Epithelial cell of proximal tubule (primary cell): ENCODE measurements at regions not wholly inside any gene's neighbourhood (a gene's known extent, or its start where the extent isn't known, plus 50 kb on each side); places are given as distances from the start of the nearest gene placed in this dataset.
A peak's percentile ranks its signal among the peaks of the same experiment; 100 is the strongest.

ENCODE experiments used
- DNase-seq: peaks from one replicate; pipeline ENCODE4 v3.0.0-alpha.2; 2011; ENCODE audit warnings: low read depth
- H3K4me3 ChIP-seq: 2 replicates; pipeline ENCODE4 v1.5.1; 2011; ENCODE audit warnings: low read depth, mild to moderate bottlenecking, low read length
- TF ChIP-seq, protein P1 (sequence below): conservative IDR thresholded peaks from 2 replicates; pipeline ENCODE4 v1.5.1; 2012; ENCODE audit warnings: low read depth, mild to moderate bottlenecking, low read length

DNA sequence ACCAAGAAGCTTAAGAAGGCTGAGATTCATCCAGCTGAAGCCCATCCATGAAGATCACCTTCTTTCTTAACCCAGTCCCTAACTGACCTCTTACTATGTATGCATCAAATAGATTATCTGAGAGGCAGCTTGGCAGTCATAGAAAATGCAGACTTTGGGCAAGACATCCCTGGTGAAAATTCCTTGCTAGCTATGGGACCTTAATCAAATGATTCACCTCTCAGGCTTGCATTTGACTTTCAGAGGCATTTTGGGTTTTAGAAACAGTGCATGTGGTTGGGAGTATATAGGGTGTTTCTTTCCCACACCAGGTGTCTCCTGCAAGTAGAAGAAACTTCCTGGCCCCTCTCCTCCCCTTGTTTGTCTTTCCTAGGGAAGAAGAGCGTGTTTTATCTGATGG is 188.5 kb upstream of the ISX start:
- no peak overlapping the region for H3K4me3 ChIP-seq
- TF ChIP-seq, protein P1, sequence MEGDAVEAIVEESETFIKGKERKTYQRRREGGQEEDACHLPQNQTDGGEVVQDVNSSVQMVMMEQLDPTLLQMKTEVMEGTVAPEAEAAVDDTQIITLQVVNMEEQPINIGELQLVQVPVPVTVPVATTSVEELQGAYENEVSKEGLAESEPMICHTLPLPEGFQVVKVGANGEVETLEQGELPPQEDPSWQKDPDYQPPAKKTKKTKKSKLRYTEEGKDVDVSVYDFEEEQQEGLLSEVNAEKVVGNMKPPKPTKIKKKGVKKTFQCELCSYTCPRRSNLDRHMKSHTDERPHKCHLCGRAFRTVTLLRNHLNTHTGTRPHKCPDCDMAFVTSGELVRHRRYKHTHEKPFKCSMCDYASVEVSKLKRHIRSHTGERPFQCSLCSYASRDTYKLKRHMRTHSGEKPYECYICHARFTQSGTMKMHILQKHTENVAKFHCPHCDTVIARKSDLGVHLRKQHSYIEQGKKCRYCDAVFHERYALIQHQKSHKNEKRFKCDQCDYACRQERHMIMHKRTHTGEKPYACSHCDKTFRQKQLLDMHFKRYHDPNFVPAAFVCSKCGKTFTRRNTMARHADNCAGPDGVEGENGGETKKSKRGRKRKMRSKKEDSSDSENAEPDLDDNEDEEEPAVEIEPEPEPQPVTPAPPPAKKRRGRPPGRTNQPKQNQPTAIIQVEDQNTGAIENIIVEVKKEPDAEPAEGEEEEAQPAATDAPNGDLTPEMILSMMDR = no peak
- no peak for DNase-seq

GRCh38 chr22:34878171-34878570 is 187.8 kb upstream of the ISX start:
- no peak overlapping the region for H3K4me3 ChIP-seq
- TF ChIP-seq, protein P1 = no peak

GRCh38 chr22:34879001-34879400 is 187.0 kb upstream of the ISX start:
- TF ChIP-seq, protein P1 = no peak
- H3K4me3 ChIP-seq = no peak overlapping the region
- peak; percentile 10 for DNase-seq

More at GRCh38 chr22:34878171-34878570, 187.8 kb upstream of the ISX start:
- DNase-seq = peak; percentile 9

- no peak overlapping the region for H3K4me3 ChIP-seq
- TF ChIP-seq, protein P1 = no peak
- no peak for DNase-seq
Observed at GRCh38 chr22:34880662-34881061, 185.3 kb upstream of the ISX start.

DNA sequence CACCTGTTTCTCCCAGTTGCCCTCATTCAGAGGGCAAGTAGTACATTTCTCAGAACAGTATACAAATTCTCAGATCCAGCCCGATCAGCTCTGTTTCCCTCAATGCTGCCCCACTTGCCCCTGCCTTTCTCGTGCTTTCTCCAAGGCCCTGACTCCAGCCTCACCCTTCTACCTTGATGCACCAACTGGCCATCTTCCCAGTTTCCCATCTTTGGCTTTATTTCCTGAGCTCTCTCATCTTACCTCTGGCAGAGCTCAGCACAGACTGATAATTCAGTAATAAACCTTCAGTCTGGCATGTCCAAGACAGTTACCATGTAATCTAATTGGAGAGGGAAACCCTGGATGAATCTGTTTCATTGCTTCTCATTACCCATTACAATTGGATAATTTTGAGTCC is 184.5 kb upstream of the ISX start:
- DNase-seq = no peak
- no peak overlapping the region for H3K4me3 ChIP-seq
- TF ChIP-seq, protein P1 = no peak

DNA sequence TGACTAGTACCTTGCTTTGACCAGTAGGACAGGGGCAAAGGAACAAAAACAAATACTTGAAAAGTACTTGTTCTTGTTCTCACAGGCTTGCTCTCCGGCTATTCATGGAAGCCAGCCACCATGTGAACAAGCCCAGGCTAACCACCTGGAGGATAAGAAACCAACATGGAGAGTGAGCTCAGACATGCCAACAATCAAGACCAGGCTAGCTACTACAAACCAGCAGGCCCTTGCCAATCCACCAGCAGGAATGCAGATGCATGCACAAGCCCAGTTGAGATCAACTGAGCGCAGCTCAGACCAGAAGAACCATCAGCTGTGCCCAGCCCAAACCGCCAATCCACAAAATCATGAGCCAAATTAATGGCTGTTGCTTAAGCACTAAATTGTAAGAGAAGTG is 180.1 kb upstream of the ISX start:
- DNase-seq = no peak
- no peak overlapping the region for H3K4me3 ChIP-seq
- TF ChIP-seq, protein P1 = no peak

- TF ChIP-seq, protein P1 = no peak
- H3K4me3 ChIP-seq = no peak overlapping the region
- DNase-seq = no peak
Observed at GRCh38 chr22:34886391-34886790, 179.6 kb upstream of the ISX start.
